Activated CD4-positive, alpha-beta memory T cell treated with anti-CD3 and anti-CD28 coated beads, Interleukin-2, amount 10 ng/mL, durations not matched to agents 7 days and 5 days (primary cell): ENCODE measurements at regions not wholly inside any gene's neighbourhood (a gene's known extent, or its start where the extent isn't known, plus 50 kb on each side); places are given as distances from the start of the nearest gene placed in this dataset.

Experiments used
- CTCF ChIA-PET: fragments of 350-600 bp; sonication (Branson Sonifier 250); formaldehyde crosslinking; loops from one replicate; lab custom pipeline; 2021; ENCODE audit warnings: antibody characterized with exemption, inconsistent platforms; lab: Charles Lee
- POLR2A ChIA-PET: fragments of 350-600 bp; sonication (Branson Sonifier 250); formaldehyde crosslinking; loops from one replicate; lab custom pipeline; 2021; ENCODE audit warnings: antibody characterized with exemption; lab: Charles Lee
- DNase-seq: peaks from one replicate; pipeline ENCODE4 v3.0.0-alpha.2; 2020
- H3K27ac Mint-ChIP-seq: one replicate; pipeline ENCODE4 v1.8.0; 2021; ENCODE audit warnings: mild to moderate bottlenecking, mixed read lengths
- H3K27me3 Mint-ChIP-seq: one replicate; pipeline ENCODE4 v1.8.0; 2021; ENCODE audit warnings: mixed read lengths
- H3K36me3 Mint-ChIP-seq: one replicate; pipeline ENCODE4 v1.8.0; 2021; ENCODE audit warnings: low read depth, mixed read lengths
- H3K4me1 Mint-ChIP-seq: one replicate; pipeline ENCODE4 v1.8.0; 2021; ENCODE audit warnings: mixed read lengths
- H3K4me3 Mint-ChIP-seq: one replicate; pipeline ENCODE4 v1.8.0; 2021; ENCODE audit warnings: mild to moderate bottlenecking, mixed read lengths
- H3K9me3 Mint-ChIP-seq: one replicate; pipeline ENCODE4 v1.8.0; 2021; ENCODE audit warnings: mixed read lengths

DNA sequence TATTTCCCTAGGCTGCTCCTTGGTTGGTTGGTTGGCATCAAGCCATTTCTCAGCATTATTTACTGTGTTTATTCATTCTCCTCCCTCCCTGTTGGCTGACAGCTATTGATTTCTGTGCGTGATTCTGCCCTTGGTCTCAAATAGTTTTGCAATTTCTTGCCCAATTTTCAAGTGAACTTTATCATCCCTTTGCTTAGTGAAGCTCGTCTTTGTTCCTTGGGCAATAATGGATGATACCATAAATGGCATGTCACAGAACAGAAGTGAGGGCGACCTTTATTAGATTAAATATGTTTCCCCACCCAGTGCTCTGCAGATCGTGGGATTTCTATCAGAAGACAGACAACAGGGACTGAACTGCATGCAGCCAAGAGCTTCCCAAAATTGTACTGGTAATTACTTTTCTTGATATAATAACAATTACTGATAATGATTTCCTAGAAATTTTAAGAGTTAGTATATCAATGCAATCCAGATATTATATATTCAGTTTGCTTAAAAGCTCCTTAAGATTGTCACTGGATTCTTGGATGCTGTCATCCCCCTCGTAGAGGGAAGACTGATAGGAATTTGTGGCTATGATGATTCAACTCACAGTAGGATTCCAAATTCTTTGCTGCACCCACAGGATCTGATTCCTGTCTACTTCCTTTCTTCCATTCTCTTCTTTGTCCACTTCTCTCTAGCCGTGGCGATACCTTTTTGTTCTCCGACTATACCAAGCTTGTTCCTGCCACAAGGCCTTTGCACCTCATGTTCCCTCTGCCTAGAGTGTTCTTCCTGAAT lies 122.1 kb upstream of the KAZN start:
- ChIA-PET POLR2A (no interaction called here), CTCF (no interaction called here)
- Mint-ChIP-seq H3K9me3 (no peaks in the 10 kb centered on the region), H3K4me1 (no peaks in the 10 kb centered on the region), H3K27ac (no peak overlapping the region), H3K27me3 (no peaks in the 10 kb centered on the region), H3K4me3 (no peak overlapping the region), H3K36me3 (no peaks in the 10 kb centered on the region)
- no peak for DNase-seq

DNA sequence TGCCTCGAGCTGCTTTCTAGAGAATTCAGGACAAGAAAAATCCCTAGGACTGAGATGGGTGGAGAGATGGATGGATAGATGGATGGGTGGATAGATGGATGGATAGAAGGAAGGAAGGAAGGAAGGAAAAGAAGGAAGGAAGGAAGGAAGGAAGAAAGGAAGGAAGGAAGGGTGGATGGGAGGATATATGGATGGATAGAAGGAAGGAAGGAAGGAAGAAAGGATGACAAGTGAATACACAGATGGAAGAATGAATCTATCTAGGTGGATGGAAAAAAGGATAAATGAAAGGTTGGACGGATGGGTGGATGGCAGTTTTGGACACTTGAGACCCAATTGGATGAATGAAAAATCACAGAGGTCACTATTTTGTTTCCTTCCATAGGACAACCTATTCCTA lies 120.4 kb upstream of the KAZN start:
- no peaks in the 10 kb centered on the region for H3K36me3 Mint-ChIP-seq
- H3K9me3 Mint-ChIP-seq: no peaks in the 10 kb centered on the region
- no peaks in the 10 kb centered on the region for H3K27me3 Mint-ChIP-seq
- H3K27ac Mint-ChIP-seq: no peak overlapping the region
- no peak for DNase-seq
- no peaks in the 10 kb centered on the region for H3K4me1 Mint-ChIP-seq
- ChIA-PET POLR2A (no interaction called here), CTCF (no interaction called here)
- no peak overlapping the region for H3K4me3 Mint-ChIP-seq

DNA sequence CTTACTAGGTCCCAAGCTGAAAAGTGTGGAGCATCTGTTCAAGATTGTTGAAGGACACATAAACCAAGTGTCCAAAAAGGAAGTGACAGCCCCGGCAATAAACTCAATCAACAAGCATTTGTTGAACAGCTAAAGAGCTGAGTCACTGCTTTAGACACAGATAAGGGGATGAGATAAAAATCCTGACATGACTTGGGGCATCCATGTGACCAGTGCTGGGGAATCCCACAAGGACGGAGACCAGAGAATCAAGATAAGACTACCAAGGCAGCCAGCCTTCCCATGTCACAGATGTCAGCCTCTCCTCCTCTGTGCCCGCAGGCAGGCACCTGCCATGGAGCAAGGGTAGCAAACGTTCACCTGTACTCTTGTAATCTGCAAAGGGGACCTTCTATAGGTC lies 118.6 kb upstream of the KAZN start:
- Mint-ChIP-seq H3K27ac (no peak overlapping the region), H3K36me3 (no peaks in the 10 kb centered on the region)

DNA sequence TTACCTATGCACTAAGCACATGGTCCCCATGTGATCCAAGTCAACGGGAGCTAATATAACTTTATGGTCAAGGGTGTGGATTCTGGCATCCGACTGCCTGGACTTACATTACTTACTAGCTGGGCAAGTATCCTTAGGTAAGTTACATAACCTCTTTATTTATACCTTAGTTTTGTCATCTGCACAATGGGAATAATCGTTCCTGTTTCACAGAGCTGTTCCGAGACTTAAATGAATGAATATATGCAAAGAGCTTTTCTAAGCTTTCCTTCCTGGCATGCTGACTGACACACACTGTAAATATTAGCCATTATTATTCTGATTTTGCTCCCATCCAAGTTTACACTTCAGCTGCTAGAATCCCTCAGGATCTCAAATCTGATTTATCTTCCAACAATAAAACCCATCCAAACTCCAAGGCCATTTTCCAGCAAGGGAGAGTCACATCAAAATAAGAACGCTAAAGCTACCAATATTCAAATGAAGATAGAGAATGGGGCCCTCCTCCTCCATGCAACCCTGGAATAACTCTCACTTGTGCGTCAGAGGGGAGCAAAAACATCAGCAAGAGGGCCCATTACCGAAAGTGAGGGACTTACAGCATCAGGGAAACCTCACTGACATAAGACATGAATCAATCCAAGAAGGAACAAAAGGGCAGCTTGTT lies 115.6 kb upstream of the KAZN start:
- ChIA-PET CTCF (no interaction called here), POLR2A (no interaction called here)
- Mint-ChIP-seq H3K27me3 (no peaks in the 10 kb centered on the region), H3K27ac (no peak overlapping the region), H3K4me3 (no peak overlapping the region), H3K4me1 (no peaks in the 10 kb centered on the region), H3K9me3 (no peaks in the 10 kb centered on the region), H3K36me3 (no peaks in the 10 kb centered on the region)
- no peak for DNase-seq

More for the DNA sequence above, 118.6 kb upstream of the KAZN start:
- Mint-ChIP-seq H3K9me3 (no peaks in the 10 kb centered on the region), H3K4me3 (no peak overlapping the region), H3K27me3 (no peaks in the 10 kb centered on the region), H3K4me1 (no peaks in the 10 kb centered on the region)
- ChIA-PET CTCF (no interaction called here), POLR2A (no interaction called here)
- DNase-seq: no peak

DNA sequence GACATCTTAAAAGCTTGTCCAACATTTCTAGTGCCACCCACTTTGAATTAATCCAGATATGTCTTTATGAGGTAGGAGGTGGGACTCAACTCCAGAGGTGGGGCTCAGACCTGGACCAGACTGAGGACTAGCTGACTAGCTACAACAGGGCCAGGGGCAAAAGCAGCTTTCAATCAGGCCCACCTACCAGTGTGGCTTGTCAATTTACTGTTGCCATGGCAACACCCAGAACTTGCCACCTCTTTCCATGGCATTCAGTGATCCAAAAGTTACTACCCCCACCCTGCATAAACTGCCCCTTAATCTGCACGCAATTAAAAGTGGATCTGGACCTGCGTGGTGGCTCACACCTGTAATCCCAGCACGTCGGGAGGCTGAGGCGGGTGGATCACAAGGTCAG lies 113.2 kb upstream of the KAZN start:
- ChIA-PET POLR2A (no interaction called here), CTCF (no interaction called here)
- no peaks in the 10 kb centered on the region for H3K27me3 Mint-ChIP-seq
- no peak overlapping the region for H3K4me3 Mint-ChIP-seq
- no peaks in the 10 kb centered on the region for H3K4me1 Mint-ChIP-seq
- DNase-seq: no peak
- H3K27ac Mint-ChIP-seq: no peak overlapping the region
- no peaks in the 10 kb centered on the region for H3K36me3 Mint-ChIP-seq
- H3K9me3 Mint-ChIP-seq: no peaks in the 10 kb centered on the region

DNA sequence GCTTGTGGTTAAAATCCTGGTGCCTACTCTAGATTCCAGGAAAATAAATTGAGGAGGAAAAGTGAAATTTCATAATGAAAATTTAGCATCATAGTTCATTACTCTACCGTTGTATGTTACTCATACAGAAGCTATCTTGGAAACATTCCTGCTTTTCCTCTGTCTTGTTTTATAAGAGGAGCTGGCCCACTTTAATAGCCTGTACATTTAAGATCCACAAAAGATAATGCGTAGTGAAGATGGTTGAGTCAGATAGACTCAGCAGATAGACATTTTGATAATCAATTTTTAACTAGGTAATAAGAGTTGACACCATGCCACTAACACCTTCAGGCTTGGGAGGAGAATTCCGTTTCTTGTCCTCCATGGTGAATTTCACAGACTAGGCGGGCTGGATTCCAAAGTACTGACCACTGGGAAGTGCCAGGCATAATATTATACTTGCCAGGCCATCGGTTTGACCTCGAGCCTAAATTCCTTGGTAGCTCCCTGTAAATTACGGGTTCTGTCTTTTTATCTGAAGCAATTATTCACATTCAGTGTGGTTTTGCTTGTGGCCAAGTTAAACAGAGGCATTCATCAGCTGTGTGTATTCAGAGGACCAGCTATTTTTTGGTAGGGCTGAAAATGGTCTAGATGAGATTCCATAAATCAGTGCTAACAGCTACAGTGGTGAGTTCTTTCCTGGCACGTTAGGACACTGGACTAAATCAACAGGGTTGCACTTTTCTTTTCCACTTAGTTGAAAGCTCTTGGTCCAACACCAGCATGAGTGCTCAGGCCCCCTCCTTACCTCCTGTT lies 111.9 kb upstream of the KAZN start:
- Mint-ChIP-seq H3K4me1 (no peaks in the 10 kb centered on the region), H3K27ac (no peak overlapping the region), H3K27me3 (no peaks in the 10 kb centered on the region), H3K36me3 (no peaks in the 10 kb centered on the region), H3K9me3 (no peaks in the 10 kb centered on the region), H3K4me3 (no peak overlapping the region)
- DNase-seq: no peak
- POLR2A ChIA-PET: no interaction called here
- CTCF ChIA-PET: no interaction called here

DNA sequence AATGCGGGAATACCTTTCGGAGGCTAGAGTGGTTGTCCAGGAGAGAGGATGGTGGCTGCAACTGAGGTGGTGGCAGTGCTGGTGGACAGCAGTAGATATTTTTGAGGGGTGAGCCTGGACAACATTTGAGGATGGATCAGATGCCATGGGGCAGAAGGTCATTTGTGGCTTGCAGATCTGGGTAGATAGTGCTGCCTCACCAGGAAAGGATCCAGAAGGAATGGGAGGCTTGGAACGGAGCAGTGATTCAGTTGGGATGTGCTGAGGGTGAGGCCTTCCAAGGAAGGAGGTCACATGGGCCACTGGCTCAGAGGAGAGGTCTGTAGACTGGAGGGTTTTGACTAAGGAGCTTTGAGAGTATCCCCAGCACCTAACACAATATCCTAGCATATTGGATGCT lies 110.8 kb upstream of the KAZN start:
- Mint-ChIP-seq H3K9me3 (peaks cover 3% of the 10 kb centered on the region), H3K4me1 (no peaks in the 10 kb centered on the region), H3K4me3 (no peak overlapping the region), H3K36me3 (no peaks in the 10 kb centered on the region), H3K27me3 (no peaks in the 10 kb centered on the region), H3K27ac (no peak overlapping the region)
- no peak for DNase-seq
- CTCF ChIA-PET: no interaction called here
- POLR2A ChIA-PET: no interaction called here

DNA sequence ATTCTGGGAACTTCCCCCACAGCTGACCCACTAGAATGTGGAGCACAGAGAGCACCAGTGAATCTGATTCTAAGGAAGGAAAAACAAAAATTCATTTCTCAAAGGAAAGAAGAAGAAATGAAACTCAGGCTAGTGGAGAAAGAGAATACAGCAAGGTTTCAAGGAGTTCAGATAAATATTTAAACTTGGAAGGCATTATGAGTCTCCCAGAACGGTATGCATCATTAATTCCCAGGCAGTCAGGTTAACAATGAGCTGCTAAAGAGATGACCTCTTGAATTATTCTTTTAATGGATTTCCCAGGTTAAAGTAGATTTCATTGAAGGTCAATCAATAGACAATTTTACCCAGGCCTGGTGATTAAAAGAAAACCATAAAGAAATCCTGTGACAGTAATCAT lies 103.6 kb upstream of the KAZN start:
- DNase-seq: no peak
- H3K4me3 Mint-ChIP-seq: no peak overlapping the region
- no peaks in the 10 kb centered on the region for H3K27me3 Mint-ChIP-seq
- no peak overlapping the region for H3K27ac Mint-ChIP-seq
- ChIA-PET POLR2A (no interaction called here), CTCF (no interaction called here)
- no peaks in the 10 kb centered on the region for H3K36me3 Mint-ChIP-seq
- H3K9me3 Mint-ChIP-seq: peaks cover 5% of the 10 kb centered on the region
- H3K4me1 Mint-ChIP-seq: no peaks in the 10 kb centered on the region

DNA sequence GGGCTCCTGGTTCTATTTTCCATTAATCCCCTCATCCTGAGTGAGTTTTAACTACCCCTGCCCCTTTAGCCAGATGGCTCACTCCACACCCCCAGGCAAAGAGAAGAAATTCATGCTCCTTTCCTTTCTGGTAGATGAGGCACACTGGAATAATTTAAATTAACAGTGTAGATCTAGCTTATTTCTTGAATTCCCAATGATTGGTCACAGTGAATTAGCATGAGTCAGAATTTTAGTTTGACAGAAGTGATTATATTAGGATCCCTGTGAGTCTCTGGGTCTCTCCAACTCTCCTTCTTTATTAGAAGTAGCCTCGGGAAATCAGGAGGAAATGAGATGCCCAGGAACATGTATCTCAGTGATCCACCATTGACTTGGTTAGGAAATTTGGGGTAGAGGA lies 103.1 kb upstream of the KAZN start:
- Mint-ChIP-seq H3K27ac (no peak overlapping the region), H3K4me3 (no peak overlapping the region), H3K9me3 (peaks cover 5% of the 10 kb centered on the region), H3K36me3 (no peaks in the 10 kb centered on the region), H3K4me1 (no peaks in the 10 kb centered on the region), H3K27me3 (no peaks in the 10 kb centered on the region)
- no peak for DNase-seq
- POLR2A ChIA-PET: no interaction called here
- CTCF ChIA-PET: no interaction called here

DNA sequence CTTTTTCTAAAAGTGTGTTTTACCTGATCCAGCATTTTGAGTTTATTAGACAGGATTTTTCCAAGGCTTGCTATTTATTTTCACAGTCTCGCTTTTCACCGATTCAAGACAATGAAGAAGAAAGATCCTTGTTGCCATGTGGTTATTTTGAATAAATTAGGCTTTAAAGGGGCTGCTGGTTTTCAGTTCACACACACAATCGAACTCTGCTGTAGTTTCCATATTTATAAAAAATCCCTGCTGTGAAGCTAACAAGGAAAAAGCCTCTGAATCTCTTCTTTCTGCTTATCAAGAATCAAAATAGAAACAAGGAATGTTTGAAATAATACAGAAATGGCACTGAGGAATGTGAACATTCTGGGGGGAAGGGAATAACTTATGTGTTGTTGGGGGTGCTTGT lies 102.5 kb upstream of the KAZN start:
- no peaks in the 10 kb centered on the region for H3K27me3 Mint-ChIP-seq
- H3K27ac Mint-ChIP-seq: no peak overlapping the region
- ChIA-PET CTCF (no interaction called here), POLR2A (no interaction called here)
- no peak for DNase-seq
- peaks cover 5% of the 10 kb centered on the region for H3K9me3 Mint-ChIP-seq
- no peaks in the 10 kb centered on the region for H3K36me3 Mint-ChIP-seq
- no peak overlapping the region for H3K4me3 Mint-ChIP-seq
- no peaks in the 10 kb centered on the region for H3K4me1 Mint-ChIP-seq

DNA sequence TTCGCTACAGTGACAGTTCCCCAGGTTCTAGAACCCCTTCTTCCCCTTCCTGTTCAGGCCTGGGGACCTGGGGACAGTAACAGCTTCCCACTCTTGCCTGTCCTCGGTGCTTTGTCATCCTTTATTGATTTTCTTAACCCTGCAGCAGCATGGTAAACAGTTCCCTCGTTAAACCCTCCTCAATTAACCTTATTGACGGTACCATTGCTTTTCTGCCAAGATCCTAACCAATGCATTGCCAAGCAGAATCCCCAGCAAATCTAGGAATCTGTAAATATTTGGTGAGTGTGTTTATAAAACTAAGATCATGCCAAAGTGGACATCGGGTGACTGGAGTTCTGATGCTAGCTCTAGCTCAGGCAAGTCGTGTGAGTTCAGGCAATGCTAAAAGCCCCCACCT lies 99.6 kb upstream of the KAZN start:
- CTCF ChIA-PET: no interaction called here
- H3K9me3 Mint-ChIP-seq: no peaks in the 10 kb centered on the region
- H3K27ac Mint-ChIP-seq: no peak overlapping the region
- POLR2A ChIA-PET: no interaction called here
- H3K4me3 Mint-ChIP-seq: no peak overlapping the region
- no peak for DNase-seq
- H3K27me3 Mint-ChIP-seq: no peaks in the 10 kb centered on the region
- H3K4me1 Mint-ChIP-seq: no peaks in the 10 kb centered on the region
- no peaks in the 10 kb centered on the region for H3K36me3 Mint-ChIP-seq

DNA sequence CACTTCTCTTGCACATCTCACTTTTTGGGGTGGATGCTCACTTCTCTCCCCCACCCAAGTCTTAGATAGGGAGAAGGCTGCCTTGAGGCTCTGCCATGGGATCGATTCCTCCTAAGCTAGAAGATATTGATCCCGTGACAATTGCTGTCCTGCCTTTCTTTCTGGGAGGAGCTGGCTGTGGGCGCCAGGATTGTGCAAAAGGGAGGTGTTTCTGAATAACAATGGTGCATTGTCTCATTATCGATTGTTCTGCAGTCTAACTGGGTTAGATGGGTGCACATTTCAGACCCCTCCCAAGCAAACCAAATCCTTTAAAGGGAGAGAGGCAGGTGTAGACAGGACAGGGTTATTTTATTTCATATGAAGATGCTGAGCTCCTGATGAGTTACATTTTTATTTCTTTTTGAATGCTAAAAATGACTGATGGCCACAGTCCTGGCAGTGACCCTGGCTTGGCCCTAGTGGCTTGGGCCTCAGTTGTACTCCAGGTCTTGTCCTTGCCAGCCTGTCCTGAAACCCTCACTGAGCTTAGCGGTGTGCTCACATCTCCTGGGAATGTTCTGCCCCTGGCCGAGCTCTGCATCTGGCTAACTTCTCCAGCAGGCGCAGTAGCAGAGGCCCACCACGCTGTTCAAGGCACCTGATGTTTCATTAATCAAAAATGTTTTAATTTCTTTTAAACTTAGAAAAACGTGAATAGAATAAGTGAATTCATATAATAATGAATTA lies 99.0 kb upstream of the KAZN start:
- H3K4me3 Mint-ChIP-seq: no peak overlapping the region
- H3K36me3 Mint-ChIP-seq: no peaks in the 10 kb centered on the region
- H3K27ac Mint-ChIP-seq: no peak overlapping the region
- H3K9me3 Mint-ChIP-seq: no peaks in the 10 kb centered on the region
- DNase-seq: no peak
- POLR2A ChIA-PET: no interaction called here
- no peaks in the 10 kb centered on the region for H3K4me1 Mint-ChIP-seq
- H3K27me3 Mint-ChIP-seq: no peaks in the 10 kb centered on the region
- CTCF ChIA-PET: no interaction called here

DNA sequence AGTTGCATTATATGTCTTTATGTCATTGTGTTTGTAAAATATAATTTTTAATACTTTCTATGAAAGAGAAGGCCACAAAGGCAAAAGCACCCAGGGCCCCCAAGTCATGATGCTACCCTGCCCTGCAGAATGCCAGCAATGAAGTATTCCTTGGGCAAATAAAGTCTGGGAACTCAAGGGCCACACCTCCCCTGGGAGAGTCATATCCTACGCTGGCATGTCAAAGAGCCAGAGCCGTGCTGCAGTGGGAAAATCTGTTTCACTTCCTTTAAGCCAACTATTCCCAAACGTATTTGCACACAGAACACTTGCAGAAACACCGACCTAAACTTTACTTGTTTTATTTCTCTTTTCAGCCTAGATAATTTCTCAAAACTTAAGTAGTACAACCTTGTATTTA lies 98.4 kb upstream of the KAZN start:
- DNase-seq: no peak
- no peak overlapping the region for H3K4me3 Mint-ChIP-seq
- POLR2A ChIA-PET: no interaction called here
- H3K9me3 Mint-ChIP-seq: no peaks in the 10 kb centered on the region
- CTCF ChIA-PET: no interaction called here
- H3K36me3 Mint-ChIP-seq: no peaks in the 10 kb centered on the region
- no peak overlapping the region for H3K27ac Mint-ChIP-seq
- no peaks in the 10 kb centered on the region for H3K4me1 Mint-ChIP-seq
- no peaks in the 10 kb centered on the region for H3K27me3 Mint-ChIP-seq
